ENCODE measurements at regions not wholly inside any gene's neighbourhood (a gene's known extent, or its start where the extent isn't known, plus 50 kb on each side); places are given as distances from the start of the nearest gene placed in this dataset.

DNA sequence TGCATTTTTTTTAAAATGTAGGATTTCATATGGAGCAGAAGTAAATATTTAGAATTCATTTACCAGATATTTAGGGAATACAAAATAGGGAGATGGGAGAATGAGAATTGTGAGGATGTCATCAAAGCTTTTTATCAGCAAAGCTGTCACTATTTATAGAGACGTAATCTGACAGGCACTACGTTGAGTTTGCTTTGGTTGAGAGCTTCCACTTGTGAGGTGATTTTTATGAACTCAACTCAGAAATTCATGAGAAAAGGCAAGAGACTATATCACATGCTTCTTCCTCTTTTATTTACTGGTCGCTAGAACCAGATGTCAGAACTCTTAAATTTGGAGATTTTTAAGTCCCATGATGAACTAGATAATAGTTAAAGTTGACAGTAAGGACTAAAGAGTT is 211.2 kb downstream of the GBA3 start:
- TF ChIP-seq ZNF30 (CRISPR knock-in tag; IDR thresholded peaks at IDR 0.05) (no peak), TAF1 (CRISPR knock-in tag; IDR thresholded peaks at IDR 0.05) (no peak), KDM4B (CRISPR knock-in tag; IDR thresholded peaks at IDR 0.05) (no peak), ZNF788 (CRISPR knock-in tag; IDR thresholded peaks at IDR 0.05; ENCODE audit: borderline replicate concordance) (no peak), ZNF768 (CRISPR knock-in tag; IDR thresholded peaks at IDR 0.05) (no peak), FOXK2 (IDR thresholded peaks at IDR 0.05) (no peak), ZBTB44 (CRISPR knock-in tag; IDR thresholded peaks at IDR 0.05) (no peak), ZNF280B (CRISPR knock-in tag; IDR thresholded peaks at IDR 0.05; ENCODE audit: borderline replicate concordance) (no peak)
- TF ChIP-seq, protein P1, sequence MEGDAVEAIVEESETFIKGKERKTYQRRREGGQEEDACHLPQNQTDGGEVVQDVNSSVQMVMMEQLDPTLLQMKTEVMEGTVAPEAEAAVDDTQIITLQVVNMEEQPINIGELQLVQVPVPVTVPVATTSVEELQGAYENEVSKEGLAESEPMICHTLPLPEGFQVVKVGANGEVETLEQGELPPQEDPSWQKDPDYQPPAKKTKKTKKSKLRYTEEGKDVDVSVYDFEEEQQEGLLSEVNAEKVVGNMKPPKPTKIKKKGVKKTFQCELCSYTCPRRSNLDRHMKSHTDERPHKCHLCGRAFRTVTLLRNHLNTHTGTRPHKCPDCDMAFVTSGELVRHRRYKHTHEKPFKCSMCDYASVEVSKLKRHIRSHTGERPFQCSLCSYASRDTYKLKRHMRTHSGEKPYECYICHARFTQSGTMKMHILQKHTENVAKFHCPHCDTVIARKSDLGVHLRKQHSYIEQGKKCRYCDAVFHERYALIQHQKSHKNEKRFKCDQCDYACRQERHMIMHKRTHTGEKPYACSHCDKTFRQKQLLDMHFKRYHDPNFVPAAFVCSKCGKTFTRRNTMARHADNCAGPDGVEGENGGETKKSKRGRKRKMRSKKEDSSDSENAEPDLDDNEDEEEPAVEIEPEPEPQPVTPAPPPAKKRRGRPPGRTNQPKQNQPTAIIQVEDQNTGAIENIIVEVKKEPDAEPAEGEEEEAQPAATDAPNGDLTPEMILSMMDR (CRISPR knock-in tag; IDR thresholded peaks at IDR 0.05): no peak
- TF ChIP-seq, protein P2, sequence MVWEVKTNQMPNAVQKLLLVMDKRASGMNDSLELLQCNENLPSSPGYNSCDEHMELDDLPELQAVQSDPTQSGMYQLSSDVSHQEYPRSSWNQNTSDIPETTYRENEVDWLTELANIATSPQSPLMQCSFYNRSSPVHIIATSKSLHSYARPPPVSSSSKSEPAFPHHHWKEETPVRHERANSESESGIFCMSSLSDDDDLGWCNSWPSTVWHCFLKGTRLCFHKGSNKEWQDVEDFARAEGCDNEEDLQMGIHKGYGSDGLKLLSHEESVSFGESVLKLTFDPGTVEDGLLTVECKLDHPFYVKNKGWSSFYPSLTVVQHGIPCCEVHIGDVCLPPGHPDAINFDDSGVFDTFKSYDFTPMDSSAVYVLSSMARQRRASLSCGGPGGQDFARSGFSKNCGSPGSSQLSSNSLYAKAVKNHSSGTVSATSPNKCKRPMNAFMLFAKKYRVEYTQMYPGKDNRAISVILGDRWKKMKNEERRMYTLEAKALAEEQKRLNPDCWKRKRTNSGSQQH (CRISPR knock-in tag; IDR thresholded peaks at IDR 0.05; ENCODE audit: low read depth): no peak

All from HepG2 (cell line).